CD4-positive, alpha-beta T cell treated with Interleukin-17A for 4 hours (primary cell): ENCODE measurements at regions not wholly inside any gene's neighbourhood (a gene's known extent, or its start where the extent isn't known, plus 50 kb on each side); places are given as distances from the start of the nearest gene placed in this dataset.

ENCODE experiments used
- DNase-seq: peaks from one replicate; pipeline ENCODE4 v3.0.0-alpha.2; 2020; ENCODE audit warnings: mixed read lengths

DNA sequence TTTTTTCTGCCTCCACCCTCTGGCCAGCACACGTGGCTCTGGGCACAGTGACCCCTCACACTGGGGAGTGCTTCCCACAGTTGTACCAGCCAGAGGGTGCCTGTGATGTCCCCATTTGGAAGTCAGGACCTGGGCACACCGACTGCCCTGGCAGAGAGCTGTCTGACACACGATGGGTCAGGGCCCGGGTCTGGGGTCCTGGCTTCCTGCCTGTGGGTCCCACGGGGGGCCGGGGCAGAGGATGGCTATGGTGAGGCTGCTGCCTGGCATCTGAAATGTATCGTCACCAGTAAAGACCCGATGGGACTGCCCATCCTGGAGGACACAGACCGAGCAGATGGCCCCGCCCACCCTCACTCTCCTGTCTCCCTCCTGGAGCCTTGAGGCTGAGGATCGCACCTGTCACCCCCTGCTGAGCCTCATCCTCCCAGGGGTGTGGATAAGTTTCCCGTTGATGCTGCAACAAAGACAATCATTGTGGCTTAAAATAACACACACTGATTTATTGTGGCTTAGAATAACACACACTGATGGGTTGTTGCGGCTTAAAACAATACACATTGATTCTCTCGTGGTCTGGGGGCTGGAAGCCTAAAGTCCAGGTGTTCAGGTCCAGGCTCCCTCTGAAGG is 88.8 kb upstream of the TTC34 start:
- no peak for DNase-seq

DNA sequence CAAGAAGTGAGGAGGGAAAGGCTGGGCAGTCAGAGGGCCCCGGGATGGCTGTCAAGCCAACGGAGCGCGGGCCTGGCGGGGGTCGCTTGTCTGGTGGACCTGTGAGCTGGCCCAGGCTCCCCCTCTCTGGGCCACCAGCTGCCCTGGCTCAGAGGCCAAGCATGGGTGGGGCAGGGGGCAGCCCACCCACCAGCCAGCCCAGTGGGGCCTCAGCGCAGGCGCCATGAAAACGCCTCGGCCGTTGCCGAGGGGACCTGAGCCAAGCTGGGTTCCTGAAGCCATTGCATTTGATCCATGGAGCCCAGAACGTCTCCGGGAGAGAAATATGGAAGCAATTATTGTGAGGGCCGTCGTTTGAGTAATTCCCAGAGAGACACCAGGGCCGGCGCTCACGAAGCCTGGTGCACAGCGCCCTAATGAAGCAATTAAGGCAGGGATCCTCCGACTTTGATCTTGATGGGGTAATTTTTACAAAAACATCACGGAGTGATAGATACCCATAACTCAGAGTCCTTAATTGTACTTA is 90.5 kb upstream of the TTC34 start:
- DNase-seq = no peak

DNA sequence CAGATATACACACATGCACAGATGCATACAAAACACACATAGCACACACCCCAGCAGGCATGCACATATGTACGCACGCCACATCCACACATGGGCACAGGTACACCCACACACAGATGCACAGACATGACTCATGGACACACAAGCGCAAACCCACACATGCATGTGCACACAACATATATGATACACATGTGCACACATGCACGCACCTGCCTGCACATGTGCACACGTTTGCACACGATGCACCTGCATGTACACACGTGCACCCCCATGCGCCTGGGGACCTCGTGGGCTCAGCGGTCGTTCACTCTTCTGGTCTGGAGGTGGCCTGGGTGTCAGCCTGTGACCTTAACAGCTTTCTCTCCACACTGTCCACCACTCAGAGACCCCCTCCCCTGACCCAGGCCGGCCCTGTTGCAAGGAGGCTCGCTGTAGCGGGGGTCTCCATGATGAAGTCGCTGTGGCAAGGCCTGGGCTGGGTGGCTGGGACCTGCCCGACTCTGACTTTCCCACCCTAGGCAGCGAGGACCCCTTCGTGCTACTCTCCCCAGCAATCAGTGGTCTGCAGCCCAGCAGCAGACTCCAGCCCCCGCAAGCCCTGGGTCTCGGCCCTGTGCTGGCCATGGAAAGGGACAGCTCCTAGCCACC is 92.1 kb upstream of the TTC34 start:
- DNase-seq = no peak

DNA sequence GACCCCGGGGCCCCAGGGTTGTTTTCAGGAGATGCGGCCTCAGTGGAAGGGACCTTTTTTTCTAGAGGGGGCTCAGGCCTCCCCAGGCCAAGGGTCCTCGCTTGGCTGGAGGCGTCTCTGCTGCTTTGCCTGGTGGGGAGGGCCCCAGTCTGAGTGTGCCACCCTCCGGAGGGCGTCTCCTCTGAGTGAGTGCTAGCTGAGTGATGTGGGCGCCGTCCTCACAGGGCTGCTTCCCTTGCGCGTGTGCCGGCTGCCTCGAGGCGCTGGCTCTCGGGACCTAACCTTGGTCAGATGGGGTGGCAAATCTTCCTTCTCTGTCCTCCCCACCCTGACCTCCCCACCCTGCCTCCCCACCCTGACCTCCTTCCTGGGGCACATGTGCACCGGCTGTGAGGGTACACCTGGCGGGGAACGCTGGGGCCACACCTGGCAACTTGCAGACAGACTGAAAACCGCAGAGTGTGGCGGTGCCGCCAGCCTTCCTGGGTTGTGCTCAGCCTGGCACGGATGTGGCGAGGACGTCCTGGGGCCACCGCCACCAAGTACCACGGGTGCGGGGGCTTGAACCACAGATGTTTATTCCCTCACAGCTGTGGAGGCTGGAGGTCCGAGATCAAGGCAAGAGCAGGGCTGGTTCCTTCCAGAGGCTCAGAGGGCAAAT is 93.0 kb upstream of the TTC34 start:
- DNase-seq = peak; percentile 70

DNA sequence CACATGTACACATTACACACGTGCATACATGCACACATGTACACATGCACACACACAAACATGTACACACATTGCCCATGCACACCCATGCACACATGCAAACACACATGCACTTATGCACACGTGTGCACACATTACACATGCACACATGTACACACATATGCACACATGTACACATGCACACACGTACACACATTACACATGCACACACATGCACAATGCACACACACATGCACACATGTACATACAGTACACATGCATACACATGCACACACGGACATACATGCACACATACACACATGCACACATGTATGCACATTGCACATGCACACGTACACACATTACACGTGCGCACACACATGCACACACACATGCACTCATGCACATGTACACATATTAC is 95.3 kb upstream of the TTC34 start:
- DNase-seq = no peak

DNA sequence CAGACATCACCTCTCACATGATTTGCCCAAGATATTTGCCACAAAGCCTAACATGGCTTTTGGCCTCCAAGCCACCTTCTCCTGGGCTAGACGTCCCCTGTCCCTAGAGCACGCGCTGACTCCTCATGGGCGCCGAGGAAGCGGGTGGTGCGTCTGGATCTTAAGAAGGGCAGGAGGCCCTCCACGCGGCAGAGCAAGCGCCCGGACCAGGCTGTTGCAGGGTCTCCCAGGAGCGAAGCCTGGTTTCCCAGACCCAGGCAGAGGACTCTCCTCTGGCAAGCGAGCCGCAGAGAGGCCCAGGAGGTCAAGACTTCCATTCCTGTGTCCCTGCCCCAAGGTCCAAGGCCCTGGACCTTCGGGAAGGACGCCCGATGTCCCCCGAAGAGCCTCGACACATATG is 101.7 kb upstream of the TTC34 start:
- no peak for DNase-seq

DNA sequence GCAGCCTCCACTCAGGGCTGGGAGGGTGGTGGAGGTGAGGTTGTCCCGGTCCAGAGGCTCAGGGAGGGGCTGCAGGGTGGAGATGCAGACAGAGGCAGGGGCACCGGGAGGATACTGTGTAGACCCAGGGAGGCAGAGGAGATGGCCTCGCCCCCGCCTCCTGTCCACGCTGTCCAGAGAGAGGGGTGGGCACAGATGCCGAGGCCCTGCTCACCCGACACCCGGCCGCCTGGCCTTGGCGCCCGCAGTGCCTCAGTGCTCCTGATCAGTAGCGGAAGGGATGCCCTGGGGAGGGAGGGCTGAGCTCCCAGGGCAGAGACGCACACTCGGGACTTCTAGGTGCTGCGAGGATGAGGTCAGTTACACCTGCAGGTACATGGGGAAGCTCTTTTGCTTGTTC is 102.7 kb upstream of the TTC34 start:
- no peak for DNase-seq

DNA sequence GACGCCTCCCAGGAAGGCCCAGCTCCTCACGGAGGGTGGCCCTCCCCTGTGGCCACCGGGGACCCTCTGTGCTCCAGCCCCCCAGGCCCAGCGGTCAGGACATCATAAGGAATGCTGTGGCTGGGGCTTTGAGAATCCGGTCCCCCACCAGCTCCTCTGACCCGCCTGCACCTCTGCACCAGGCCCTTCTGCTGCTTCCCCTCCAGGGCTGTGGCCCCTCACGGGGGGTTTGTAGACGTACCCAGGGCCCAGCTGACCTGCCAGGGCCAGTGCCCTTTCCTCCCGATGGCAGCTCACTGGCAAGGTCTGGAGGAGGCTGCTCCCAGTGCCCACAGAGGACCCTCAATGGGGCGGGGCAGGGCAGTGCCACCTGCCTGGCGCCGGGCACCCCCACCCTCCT is 103.9 kb upstream of the TTC34 start:
- no peak for DNase-seq

DNA sequence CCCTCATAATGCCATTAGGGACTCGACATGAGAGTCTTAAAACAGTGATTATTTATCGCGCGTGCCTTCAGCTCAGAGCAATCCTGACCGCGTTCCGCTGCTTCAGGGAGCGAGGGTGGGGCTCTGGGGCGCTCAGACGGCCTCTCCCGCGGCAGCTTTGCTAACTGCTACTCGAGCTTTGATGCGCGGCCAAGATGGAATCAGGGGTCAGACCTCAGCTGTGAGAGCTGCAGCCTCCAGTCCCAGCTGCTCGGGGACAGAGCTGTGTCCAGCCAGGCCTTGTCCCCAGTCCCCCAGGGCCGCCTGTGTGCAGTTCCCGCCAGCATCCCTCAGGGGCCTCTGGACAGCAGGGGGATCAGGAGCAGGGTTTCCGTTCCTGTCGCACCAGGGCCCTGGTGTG is 104.6 kb upstream of the TTC34 start:
- DNase-seq = no peak

DNA sequence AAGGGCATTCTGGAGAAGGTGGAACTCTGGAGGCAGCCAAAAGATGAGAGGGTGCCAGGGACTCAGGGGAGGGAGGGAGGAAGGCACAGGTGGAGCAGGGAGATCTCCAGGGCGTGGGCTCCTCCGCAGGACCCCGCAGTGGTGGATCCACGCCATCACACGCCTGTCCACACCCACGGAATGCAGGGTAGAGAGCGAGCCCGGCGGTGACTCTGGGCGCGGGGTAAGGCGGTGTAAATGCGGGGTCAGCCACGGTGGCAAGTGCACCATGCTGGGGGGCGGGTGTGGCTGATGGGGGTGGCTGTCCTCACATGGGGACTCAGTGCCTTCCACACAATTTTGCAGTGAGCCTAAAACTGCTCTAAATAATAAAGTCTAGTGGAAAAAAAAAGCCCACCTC is 105.1 kb upstream of the TTC34 start:
- no peak for DNase-seq

DNA sequence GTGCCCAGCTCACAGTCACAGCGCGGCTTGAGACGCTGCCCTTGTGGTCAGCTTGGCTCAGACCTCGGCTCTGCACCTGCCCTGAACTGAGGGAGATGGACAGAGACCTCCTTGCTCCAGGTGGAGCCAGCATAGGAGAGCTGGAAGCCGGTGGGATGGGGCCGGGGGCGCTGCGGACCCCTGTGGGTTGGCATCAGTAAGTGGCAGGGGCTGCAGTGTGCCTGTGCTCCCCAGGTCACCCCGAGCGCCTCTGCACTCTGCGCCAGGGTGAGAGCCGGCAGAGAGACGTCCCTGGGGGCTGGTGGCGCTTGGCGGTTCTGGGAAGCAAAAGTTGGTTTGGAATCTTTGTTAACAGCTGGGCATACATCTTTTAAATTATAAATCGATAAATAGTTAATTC is 105.6 kb upstream of the TTC34 start:
- no peak for DNase-seq

DNA sequence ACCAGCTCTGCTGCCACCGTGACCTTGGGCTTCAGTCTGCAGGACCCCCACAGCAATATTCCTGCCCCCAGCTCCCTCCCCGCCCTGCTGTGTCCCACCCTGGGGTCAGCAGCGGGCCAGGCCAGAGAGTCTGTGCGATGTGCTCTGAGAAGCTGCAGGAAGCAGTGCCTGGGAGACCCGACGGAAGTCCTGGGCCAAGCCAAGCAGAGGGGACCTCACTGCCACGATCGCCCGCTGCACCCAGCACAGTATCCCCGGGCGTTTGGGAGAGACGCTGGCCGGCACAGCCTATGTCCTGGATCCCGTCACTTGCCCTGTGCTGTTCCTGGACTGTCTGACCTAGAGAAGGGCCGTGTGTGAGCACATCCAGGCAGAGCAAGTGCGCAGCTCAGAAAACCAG is 106.6 kb upstream of the TTC34 start:
- DNase-seq = no peak

DNA sequence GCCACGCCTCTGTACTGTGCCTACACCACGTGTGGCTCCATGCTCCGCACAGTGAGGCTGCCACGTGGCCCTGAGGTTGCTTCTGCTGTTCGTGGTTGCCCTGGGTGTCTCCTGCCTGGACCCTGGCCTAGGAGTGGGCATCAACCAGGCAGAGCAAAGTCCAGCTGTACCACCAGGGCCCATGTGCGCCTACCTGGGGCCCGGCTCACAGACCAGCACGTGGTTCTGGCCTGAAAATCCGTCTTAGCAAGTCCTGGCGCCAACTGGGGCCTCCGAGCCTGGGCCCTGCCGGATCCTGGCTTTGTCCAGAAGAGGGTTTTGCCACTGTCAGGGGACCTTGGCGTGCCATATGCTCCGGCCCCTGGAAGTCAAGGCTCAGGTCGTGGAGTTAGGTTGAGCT is 107.1 kb upstream of the TTC34 start:
- no peak for DNase-seq

DNA sequence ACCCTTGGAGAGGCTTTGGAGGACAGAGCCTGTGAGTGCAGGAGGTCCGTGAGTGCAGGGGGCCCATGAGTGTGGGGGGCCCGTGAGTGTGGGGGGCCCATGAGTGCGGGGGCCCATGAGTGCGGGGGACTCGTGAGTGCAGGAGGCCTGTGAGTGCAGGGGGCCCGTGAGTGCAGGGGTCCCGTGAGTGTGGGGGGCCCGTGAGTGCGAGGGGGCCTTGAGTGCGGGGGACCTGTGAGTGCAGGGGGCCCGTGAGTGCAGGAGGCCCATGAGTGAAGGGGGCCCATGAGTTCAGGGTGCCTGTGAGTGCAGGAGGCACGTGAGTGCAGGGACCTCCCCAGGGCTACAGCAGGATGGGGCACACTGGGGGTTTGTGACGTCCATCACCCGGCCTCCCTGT is 108.3 kb upstream of the TTC34 start:
- DNase-seq = no peak

DNA sequence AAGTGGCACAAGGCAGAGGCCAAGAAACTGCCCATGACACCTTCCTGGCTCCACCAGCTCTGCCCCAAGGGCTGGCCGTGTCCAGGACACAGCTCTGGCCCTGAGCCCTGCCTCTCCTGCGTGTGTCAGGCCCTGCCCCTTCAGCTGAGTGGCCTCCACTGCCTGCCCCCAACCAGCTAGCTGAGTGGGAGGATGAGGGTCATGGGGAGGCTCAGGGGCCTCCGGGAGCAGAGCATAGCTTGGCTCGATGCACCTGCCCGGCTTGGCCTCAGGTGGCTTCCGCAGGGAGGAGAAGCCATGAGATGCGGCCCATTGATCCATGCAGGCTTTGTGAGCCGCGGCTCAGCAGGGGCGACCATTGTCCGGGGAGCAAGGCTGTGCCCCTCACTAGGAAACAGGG is 108.7 kb upstream of the TTC34 start:
- DNase-seq = no peak

DNA sequence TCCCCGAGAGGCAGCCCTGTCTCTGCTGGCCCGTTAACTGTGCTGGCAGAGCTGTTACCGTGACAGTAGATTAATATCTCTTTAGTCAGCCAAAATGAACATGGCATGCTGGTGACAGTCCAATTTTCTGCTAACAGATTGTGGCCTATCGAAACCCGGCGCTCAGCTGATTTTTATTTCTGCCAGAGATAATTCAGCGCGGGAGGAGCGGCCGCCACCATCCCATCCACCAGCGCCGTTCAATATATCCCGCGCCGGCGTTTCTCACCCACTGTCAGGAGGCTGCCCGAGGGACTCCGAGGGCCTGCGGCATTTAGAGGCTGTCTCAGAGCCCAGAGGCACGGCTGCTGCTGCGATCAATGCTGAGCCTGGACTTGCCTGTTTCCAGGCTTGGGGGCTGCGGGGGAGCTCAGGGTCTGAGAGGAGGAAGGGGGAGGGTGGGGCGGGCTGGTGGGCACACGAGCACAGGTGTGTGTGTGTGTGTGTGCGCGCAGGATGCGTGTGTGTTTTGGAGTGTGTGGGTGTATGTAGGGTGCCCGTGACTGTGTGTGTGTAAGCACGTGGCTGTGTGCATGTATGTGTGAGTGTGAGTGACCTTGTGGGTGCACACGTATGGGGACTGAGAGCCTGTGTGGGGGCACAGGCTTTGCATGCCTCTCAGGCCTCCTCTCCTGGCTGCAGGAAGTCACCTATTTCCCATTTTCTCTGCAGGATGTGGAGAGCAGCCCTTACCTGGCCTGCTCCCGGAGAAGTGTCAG is 109.7 kb upstream of the ACTRT2 start:
- no peak for DNase-seq

DNA sequence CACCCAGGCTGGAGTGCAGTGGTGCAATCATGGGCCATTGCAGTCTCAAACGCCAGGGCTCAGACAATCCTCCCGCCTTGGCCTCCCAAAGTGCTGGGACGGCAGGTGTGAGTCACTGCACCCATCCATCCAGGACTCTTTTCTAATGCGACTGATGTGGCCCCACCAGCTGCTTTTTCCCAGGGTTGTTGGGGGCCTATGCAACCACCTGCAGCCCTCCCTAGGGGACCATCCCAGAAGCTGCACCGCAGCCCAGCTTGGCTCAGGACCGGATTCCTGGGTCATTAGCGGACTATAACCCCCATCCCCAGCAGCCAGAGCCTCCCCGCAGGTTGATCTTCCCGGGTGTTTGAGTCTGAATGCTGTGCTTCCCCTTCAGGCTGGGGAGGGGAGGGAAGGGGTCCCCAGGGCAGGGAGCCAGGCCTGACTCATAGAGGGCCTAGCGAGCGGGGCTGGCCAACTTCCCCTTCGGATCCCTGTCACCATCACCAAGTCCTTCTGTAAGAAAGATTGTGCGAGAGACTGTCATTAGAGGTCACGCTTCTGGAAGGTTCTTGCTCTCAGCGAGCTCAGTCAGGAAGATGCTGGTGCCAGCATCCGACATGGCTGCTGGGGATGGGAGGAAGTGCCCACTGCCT is 108.7 kb upstream of the ACTRT2 start:
- no peak for DNase-seq

DNA sequence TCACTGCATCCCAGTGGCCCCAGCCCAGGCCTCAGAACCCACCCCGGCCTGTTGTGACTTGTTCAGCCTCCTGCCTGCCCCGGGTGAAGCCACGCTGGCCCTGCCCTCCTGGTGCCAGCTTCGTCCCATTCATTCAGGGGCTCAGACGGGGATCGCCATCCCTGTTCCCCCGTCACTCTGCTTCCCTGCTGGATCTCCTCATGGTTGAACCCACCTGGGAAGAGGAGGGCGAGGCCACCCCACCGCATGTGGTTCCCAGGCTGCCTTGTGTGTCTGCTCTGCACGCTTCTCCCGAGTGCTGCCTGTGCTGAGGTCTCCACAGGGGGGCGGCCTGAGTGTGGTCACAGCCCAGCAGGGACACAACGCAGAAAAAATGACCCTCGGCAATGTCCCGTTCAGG is 108.2 kb upstream of the ACTRT2 start:
- DNase-seq = no peak

DNA sequence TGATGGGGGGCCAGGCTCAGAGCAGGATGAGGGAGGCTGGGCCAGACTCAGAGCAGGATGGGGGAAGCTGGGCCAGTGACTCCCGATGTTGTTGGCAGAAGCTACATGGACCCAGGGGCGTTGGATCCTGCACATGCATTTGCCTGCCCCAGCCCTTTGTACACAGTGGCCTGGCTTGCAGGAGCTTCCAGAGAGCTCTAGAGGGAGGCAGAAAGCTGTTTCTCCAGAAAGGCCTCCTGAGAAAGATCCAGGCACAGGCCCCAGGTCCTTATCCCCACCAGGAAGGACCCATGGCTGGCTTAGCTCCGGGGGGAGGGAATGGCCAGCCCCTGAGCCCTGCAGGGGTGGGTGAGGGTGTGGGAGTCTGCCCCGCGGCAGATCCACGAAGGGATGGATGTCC is 106.6 kb upstream of the ACTRT2 start:
- DNase-seq = no peak

DNA sequence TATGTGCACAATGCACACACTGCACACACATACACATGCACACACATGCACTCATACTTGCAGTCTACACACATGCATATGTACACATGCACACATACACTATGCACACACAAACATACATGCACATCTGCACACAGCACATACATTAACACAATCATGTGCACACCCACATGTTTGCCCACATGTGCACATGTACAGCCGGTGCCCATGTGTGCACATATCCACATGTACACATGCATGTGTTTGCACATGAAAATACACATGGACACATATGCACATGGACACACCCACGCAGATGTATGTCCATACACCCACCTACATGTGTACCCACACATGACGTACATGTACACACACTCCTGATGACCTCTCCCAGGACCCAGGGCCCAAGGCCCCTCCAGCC is 105.1 kb upstream of the ACTRT2 start:
- DNase-seq = no peak

DNA sequence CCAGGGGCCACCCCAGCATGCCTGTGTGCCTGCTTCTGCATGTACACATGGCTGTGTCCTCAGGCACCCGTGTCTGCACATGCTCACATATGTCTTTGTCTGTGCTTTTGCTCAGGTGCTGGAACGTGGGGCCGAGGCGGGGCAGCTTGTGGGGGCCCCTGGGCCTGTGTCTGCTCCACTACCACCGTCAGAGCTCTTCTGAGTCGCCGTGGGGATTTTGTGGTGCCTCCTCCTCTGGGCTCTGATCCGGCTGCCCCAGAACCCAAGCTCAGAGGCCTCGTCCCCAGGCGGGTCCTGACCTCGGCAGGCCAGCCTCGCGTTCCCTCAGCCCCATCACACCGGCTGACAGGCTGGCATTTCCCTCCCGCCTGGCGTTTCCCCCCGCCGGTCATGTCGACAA is 104.6 kb upstream of the ACTRT2 start:
- DNase-seq = no peak

DNA sequence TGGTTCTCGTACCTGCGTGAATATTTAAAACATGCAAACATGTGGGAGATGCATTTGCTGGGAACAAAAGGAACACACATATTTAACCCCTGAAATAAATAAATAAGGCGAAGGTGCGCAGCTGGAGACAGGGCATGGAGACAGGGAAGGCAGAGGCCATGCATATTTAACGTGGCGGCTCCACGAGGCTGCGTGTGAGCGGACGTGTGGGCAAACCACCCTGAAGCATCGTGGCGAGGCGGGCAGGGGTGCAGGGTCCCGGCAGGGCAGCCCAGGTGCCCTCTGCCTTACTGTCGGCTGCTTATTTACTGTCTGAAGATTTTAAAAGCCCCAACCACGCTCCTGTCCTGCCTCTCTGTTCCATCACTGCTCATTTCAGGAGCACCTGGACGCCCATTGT is 104.0 kb upstream of the ACTRT2 start:
- DNase-seq = no peak

DNA sequence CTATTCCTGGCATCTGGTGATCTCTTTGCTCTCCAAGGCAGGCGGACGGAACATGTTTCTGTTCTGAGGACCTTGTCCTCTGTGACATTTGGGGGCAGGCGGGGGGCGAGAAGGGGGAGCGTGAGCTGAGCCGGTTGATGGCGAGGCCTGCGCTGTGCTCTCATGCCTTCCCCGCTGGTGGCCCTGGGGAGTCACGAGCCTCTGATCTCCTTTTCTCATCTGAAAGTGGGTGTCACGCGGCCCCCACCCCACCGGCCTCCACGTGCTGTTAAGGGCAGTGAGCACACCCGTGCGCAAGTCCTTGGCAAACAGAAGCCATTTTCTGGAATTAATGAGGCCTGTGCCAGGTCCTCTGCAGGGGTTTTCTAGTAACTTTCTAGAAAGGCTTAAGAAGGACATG is 102.8 kb upstream of the ACTRT2 start:
- DNase-seq = no peak
